Neuron (in vitro differentiated cells): ENCODE measurements at regions not wholly inside any gene's neighbourhood (a gene's known extent, or its start where the extent isn't known, plus 50 kb on each side); places are given as distances from the start of the nearest gene placed in this dataset.

ENCODE experiments used
- H2AFZ ChIP-seq: one replicate; pipeline ENCODE4 v1.6.1; 2013; ENCODE audit warnings: low read depth, mild to moderate bottlenecking, inconsistent platforms, low read length, moderate library complexity
- H3K27me3 ChIP-seq: one replicate; pipeline ENCODE4 v1.6.1; 2013; ENCODE audit warnings: low read length; ENCODE audit not compliant: insufficient read depth
- H3K36me3 ChIP-seq: one replicate; pipeline ENCODE4 v1.6.1; 2013; ENCODE audit warnings: low read length; ENCODE audit not compliant: insufficient read depth
- H3K4me1 ChIP-seq: one replicate; pipeline ENCODE4 v1.6.1; 2013; ENCODE audit warnings: low read length; ENCODE audit not compliant: insufficient read depth
- H3K4me3 ChIP-seq: 2 replicates; pipeline ENCODE4 v1.5.1; 2013; ENCODE audit warnings: mild to moderate bottlenecking, low read length, moderate library complexity
- H3K9me3 ChIP-seq: one replicate; pipeline ENCODE4 v1.6.1; 2013; ENCODE audit warnings: low read length

GRCh38 chr3:14252321-14253021 lies 73.9 kb downstream of the LSM3 start:
- H3K36me3 ChIP-seq = no peaks in the 10 kb centered on the region
- peaks cover 3% of the 10 kb centered on the region for H3K27me3 ChIP-seq
- peaks cover 13% of the 10 kb centered on the region for H3K4me1 ChIP-seq
- peaks cover 2% of the 10 kb centered on the region for H3K9me3 ChIP-seq
- no peak overlapping the region for H2AFZ ChIP-seq
- no peak overlapping the region for H3K4me3 ChIP-seq

GRCh38 chr3:14253022-14253706 lies 74.5 kb downstream of the LSM3 start:
- H3K9me3 ChIP-seq = peaks cover 2% of the 10 kb centered on the region
- H3K4me1 ChIP-seq = peaks cover 13% of the 10 kb centered on the region
- H3K36me3 ChIP-seq = no peaks in the 10 kb centered on the region
- no peak overlapping the region for H3K4me3 ChIP-seq
- no peak overlapping the region for H2AFZ ChIP-seq
- H3K27me3 ChIP-seq = peaks cover 3% of the 10 kb centered on the region

- Histone ChIP-seq H3K36me3 (no peaks in the 10 kb centered on the region), H3K27me3 (no peaks in the 10 kb centered on the region), H3K4me3 (no peak overlapping the region), H3K9me3 (peaks cover 2% of the 10 kb centered on the region), H2AFZ (no peak overlapping the region), H3K4me1 (peaks cover 13% of the 10 kb centered on the region)
Observed at GRCh38 chr3:14253707-14254382, 75.2 kb downstream of the LSM3 start.

- Histone ChIP-seq H3K27me3 (peaks cover 2% of the 10 kb centered on the region), H3K4me1 (peaks cover 13% of the 10 kb centered on the region), H3K9me3 (no peaks in the 10 kb centered on the region), H3K4me3 (no peak overlapping the region), H3K36me3 (no peaks in the 10 kb centered on the region), H2AFZ (no peak overlapping the region)
Observed at GRCh38 chr3:14254812-14255702, 76.4 kb downstream of the LSM3 start.

- Histone ChIP-seq H2AFZ (no peak overlapping the region), H3K4me3 (no peak overlapping the region), H3K4me1 (peaks cover 13% of the 10 kb centered on the region), H3K9me3 (no peaks in the 10 kb centered on the region), H3K36me3 (no peaks in the 10 kb centered on the region), H3K27me3 (peaks cover 2% of the 10 kb centered on the region)
Observed at GRCh38 chr3:14256046-14256445, 77.4 kb downstream of the LSM3 start.

GRCh38 chr3:14256561-14257342 lies 78.1 kb downstream of the LSM3 start:
- H3K4me1 ChIP-seq = peaks cover 13% of the 10 kb centered on the region
- no peak overlapping the region for H2AFZ ChIP-seq
- no peak overlapping the region for H3K4me3 ChIP-seq
- H3K27me3 ChIP-seq = peaks cover 2% of the 10 kb centered on the region
- no peaks in the 10 kb centered on the region for H3K36me3 ChIP-seq
- no peaks in the 10 kb centered on the region for H3K9me3 ChIP-seq

- H3K9me3 ChIP-seq = no peaks in the 10 kb centered on the region
- no peak overlapping the region for H3K4me3 ChIP-seq
- peaks cover 12% of the 10 kb centered on the region for H3K27me3 ChIP-seq
- H3K36me3 ChIP-seq = no peaks in the 10 kb centered on the region
- H3K4me1 ChIP-seq = peaks cover 13% of the 10 kb centered on the region
- H2AFZ ChIP-seq = no peak overlapping the region
Observed at GRCh38 chr3:14258906-14259904, 80.6 kb downstream of the LSM3 start.

GRCh38 chr3:14260463-14260862 lies 81.8 kb downstream of the LSM3 start:
- peaks cover 13% of the 10 kb centered on the region for H3K4me1 ChIP-seq
- no peaks in the 10 kb centered on the region for H3K9me3 ChIP-seq
- peaks cover 16% of the 10 kb centered on the region for H3K27me3 ChIP-seq
- no peak overlapping the region for H2AFZ ChIP-seq
- no peak overlapping the region for H3K4me3 ChIP-seq
- H3K36me3 ChIP-seq = no peaks in the 10 kb centered on the region

GRCh38 chr3:14261229-14261628 lies 82.6 kb downstream of the LSM3 start:
- Histone ChIP-seq H3K9me3 (no peaks in the 10 kb centered on the region), H3K27me3 (peaks cover 16% of the 10 kb centered on the region), H3K36me3 (no peaks in the 10 kb centered on the region), H3K4me1 (peaks cover 8% of the 10 kb centered on the region), H2AFZ (no peak overlapping the region), H3K4me3 (no peak overlapping the region)

GRCh38 chr3:14262212-14262611 lies 83.6 kb downstream of the LSM3 start:
- H3K36me3 ChIP-seq = no peaks in the 10 kb centered on the region
- H3K9me3 ChIP-seq = no peaks in the 10 kb centered on the region
- H3K27me3 ChIP-seq = peaks cover 16% of the 10 kb centered on the region
- no peak overlapping the region for H2AFZ ChIP-seq
- no peaks in the 10 kb centered on the region for H3K4me1 ChIP-seq
- H3K4me3 ChIP-seq = no peak overlapping the region

GRCh38 chr3:14262867-14263266 lies 84.2 kb downstream of the LSM3 start:
- Histone ChIP-seq H3K9me3 (no peaks in the 10 kb centered on the region), H3K4me1 (no peaks in the 10 kb centered on the region), H3K36me3 (no peaks in the 10 kb centered on the region), H3K27me3 (peaks cover 16% of the 10 kb centered on the region), H3K4me3 (no peak overlapping the region), H2AFZ (no peak overlapping the region)
